T47D (cell line): ENCODE measurements at regions not wholly inside any gene's neighbourhood (a gene's known extent, or its start where the extent isn't known, plus 50 kb on each side); places are given as distances from the start of the nearest gene placed in this dataset.

Experiments
- DNase-seq, 2 experiments: peaks; one replicate each; pipeline versions ENCODE4 v3.0.0 to v3.0.0-alpha.2; 2011 to 2012; ENCODE audit warnings: low read depth in 1 of 2, low spot score in 1 of 2
- JUND ChIP-seq: IDR thresholded peaks from 2 replicates; pipeline ENCODE4 v1.6.1; 2012; ENCODE audit warnings: low read depth
- in situ Hi-C: cut with HindIII; loops from 2 replicates; pipeline ENCODE4 v1.10.0; 2016; ENCODE audit warnings: low sequenced_read_pairs, low pct_unique_long_range_greater_than_20kb

DNA sequence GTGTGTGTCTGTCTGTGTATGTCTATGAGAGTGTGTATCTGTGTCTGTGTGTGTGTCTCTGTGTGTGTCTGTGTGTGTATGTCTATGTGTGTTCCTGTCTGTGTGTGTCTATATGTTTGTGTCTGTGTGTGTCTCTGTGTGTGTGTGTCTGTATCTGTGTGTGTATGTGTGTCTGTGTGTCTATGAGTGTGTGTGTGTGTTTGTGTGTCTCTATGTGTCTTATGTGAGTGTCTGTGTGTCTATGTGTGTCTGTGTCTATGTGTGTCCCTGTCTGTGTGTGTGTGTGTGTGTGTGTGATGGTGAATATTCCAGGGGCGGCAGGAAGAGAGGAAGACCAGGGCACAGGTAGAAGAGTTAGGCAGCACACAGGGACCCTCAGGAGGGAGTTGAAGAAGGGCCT, 173.2 kb downstream of the MYCN start:
- no peak for DNase-seq
- no peak for TF ChIP-seq JUND
- in situ Hi-C loops = no loop called here

DNA sequence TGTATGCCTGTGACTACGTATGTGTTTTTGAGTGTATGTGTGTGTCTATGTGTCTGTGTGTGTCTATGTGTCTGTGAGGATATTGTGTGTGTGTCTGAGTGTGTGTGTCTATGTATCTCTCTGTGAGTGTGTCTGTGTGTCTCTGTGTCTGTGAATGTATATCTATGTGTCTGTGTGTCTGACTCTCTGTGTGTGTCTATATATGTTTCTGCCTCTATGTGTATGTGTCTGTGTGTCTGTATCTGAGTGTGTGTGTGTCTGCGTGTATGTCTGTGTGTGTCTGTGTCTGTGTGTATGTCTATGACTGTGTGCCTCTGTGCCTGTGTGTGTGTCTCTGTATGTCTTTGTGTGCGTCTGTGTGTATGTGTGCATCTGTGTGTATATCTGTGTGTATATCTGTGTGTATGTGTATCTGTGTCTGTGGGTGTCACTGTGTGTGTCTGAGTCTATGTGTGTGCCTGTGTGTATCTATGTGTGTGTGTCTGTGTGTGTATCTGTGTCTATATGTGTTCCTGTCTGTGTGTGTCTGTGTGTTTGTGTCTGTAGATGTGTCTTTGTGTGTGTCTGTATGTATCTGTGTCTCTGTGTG, 172.7 kb downstream of the MYCN start:
- in situ Hi-C loops = no loop called here
- DNase-seq = no peak
- TF ChIP-seq JUND = no peak

DNA sequence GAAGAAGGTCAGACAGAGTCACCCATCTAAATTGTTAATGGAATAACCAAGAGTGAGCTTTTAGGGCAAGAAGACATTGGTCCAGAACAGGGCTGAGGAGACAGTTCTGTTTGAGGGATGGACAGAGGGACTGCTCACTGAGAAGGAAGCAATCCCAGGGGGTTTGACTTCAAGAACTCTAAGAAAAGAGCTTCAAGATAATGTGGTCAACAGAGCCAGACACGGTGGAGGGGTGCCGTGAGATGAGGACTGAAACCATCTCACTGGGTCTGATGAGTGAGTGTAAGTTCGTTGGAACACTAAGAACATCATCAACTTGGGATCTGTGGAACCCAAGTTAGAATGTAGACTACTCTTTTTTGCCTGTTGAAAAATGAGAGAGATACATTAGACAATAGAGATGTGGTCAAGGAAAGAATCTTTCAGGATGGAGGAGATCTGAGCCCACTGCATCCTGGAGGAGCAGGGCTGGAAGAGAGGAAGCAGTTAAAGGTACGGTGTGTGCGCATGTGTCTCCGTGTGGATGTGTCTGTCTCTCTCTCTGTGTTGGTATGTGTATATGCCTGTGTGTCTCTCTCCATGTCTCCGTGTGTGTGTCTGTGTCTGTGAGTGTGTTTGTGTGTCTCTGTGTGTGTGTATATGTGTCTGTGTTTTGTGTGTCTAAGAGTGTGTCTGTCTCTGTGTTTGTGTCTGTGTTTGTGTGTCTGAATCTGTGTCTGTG, 172.1 kb downstream of the MYCN start:
- in situ Hi-C loops = no loop called here
- TF ChIP-seq JUND = no peak
- no peak for DNase-seq

DNA sequence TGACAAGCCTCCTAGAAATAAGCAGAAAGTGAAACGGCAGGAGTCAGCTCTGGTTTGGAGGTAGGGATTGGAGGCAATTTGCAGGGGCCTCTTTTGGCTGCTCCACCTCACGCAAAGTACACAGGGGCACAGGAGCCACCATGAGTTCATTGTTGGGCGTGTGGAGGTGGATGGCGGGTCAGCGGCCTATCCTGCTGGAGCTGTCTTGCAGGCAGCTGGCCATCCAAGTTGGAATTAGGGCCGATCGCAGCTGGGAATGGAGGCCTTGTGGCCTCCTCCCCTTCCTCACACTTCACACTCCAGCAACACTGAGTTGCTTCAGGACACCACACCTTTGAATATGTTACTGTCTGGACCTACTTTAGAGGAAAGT, 171.5 kb downstream of the MYCN start:
- in situ Hi-C loops = no loop called here
- DNase-seq = no peak
- no peak for TF ChIP-seq JUND

DNA sequence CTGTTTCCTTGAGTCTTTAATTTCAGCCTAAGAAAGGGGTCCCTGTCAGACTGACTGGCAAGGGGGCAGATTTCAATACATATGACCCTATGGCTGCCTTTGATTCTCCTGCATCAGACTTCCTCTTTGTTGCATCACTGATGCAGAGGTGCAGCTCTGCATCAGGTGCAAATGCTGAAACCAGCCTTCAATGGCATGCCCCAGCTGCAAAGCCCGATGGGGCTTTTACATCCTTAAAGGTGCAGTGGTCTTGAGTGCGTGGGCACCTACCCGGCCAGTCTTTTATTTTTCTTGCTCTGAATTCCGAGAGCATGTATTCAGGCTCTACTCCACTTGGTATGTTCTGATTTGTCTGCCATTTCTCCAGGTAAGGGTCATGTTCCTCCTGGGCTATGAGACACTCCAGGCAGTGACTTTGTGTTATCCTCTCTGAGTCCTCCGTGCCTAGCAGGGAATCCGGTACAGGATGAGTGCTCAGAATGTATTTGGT, 169.5 kb downstream of the MYCN start:
- no peak for DNase-seq
- TF ChIP-seq JUND = no peak
- in situ Hi-C loops = no loop called here

DNA sequence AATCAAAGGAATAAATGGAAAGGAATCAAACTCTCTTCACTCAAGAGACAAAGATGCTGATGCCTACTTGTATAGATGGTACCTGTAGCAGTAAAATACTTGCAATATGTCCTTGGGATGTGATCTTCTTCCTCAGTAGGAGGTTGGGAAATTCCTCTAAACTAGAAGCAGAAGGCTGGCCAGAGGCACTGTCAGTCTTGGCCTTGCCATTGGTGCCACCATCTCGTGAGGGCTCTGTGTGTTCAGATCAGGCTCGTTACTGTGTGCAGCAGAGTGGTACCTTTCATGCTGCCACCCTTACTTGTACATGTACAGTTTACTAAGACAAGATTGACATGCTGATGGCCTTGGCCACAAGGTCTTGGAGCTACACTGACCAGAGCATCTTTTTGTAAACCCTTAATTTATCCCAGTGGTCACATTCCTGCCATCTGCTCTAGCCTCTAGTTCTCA, 169.0 kb downstream of the MYCN start:
- in situ Hi-C loops = no loop called here
- DNase-seq = no peak
- TF ChIP-seq JUND = no peak

DNA sequence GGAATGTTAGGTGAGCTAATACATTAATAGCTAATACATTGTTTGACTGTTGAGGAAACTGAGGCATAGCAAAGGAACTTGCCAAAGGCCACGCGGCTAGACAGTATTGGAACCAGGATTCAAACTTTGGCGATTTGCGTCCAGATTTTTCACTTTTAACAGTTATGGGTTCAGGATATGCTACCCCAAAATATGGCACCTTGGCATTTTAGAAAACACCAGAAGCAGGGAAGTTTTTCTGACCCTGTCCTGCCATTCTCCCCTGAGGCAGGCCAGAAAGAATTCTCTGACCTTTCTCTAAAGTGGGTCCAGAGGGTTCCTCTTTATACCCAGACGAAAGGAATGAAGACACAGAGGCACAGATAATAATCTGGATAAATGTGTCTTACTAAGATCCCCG, 166.9 kb downstream of the MYCN start:
- no peak for DNase-seq
- no peak for TF ChIP-seq JUND
- in situ Hi-C loops = no loop called here

DNA sequence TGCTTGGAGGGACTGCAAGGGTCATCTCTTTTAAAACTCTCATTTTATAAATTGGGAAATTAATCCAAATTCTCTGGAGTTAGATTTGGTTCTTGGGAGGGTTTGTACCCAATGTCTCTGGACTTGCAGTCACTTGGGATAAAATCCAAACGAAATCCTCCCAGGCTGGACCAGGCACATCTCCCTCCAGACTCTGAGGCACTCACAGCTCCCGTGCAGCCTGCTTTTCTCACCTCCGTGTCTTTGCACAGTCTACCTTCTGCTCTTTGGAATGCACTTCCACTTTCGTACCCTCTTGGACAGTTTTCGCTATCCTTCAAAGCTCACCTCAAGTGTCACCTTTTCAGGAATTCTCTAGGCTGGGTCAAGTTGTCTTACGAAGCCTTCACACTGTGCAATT, 166.3 kb downstream of the MYCN start:
- DNase-seq = peak in 1 of 2 experiments; percentile 17
- in situ Hi-C loops = no loop called here
- no peak for TF ChIP-seq JUND

DNA sequence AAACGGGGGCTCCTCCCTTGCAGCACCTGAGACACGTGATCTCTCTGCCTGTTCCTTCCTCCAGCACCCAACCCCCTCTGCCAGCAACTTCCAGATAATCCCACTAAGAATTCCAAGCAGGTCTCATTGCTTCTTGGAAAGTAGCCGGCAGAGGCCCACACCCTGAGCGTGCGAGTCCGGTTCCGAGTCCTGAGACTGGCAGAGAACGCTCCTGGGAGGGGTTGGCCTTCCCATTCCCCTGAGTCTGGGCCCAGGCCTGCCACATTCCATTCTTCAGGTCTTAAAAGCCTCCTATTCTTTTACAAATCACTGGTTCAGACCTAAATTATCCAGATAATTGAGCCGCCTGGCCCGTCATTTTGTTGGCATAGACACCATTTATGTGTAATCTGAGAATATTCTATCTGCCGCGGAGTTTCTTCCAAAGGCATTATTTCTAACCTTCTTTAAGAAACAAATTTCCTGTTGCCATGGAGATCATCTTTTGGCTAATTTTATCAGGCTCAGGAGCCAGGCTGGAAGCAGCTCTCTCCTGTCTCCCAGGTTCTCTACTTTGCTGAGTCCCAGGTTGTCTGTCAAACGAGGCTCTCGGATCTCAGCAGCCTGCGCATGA, 165.4 kb downstream of the MYCN start:
- TF ChIP-seq JUND = no peak
- DNase-seq = no peak
- in situ Hi-C loops = no loop called here

DNA sequence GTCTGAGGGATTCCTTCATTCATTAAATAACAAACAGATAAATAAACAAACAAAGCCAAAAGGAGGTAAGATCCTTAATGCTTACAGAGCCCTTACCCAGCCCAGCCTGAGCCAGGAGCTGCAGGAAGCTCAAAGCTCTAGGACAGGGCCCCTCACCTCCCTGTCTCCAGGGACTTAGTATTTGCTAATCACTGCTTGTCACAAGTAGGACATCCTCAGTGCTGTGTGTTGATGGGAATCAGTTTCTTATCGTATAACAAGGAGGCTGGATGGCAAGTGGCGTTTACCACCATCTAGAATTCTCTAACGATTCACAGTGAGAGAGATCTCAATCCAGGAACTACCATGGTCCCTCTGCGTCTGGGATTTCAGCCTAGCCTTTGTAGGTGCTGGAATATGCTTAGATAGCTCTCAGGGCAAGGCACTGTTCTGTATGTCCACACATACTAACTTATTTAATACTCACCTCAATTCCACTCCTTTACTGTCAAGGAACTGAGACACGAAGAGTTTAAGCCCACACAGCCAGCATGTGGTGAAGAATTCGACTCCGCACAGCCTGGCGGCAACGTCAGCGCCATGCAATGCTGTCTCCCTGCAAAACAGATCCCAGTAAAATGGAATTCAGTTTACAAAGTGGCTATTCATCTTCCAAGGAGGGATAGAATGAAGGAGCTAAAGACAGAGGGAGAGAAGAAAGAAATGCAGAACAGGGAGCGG, 164.8 kb downstream of the MYCN start:
- TF ChIP-seq JUND = no peak
- no peak for DNase-seq
- in situ Hi-C loops = no loop called here

DNA sequence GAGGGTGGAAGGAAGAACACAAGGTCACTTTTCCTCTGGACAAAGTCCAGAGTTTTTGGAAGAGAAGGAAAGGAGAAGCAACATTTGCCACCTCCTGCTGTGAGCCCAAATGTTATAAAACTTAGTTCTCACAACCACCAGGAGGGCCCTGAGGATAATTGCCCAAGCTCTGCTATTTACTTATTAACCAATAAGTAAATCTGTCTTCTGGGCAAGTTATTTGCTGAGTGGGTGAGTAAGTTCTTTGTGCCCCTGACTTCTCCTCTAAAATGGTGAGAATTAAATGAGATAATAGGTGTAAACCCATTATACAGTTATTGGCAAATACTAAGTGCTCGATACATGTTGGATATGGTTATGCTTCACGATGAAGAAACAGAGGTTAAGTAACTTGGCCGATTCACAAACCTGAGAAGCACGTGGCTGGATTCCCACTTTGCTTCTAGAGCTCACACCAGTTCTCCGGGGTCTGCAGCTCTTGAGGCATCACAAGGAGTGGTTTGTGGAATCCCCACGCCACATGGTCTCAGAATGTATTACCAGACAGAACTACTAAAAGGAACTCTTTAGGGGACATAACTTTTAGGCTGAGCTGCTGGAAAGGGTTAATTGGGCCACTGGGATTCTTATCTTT, 164.1 kb downstream of the MYCN start:
- peak in 1 of 2 experiments; percentile 71 for DNase-seq
- in situ Hi-C loops = no loop called here
- no peak for TF ChIP-seq JUND

DNA sequence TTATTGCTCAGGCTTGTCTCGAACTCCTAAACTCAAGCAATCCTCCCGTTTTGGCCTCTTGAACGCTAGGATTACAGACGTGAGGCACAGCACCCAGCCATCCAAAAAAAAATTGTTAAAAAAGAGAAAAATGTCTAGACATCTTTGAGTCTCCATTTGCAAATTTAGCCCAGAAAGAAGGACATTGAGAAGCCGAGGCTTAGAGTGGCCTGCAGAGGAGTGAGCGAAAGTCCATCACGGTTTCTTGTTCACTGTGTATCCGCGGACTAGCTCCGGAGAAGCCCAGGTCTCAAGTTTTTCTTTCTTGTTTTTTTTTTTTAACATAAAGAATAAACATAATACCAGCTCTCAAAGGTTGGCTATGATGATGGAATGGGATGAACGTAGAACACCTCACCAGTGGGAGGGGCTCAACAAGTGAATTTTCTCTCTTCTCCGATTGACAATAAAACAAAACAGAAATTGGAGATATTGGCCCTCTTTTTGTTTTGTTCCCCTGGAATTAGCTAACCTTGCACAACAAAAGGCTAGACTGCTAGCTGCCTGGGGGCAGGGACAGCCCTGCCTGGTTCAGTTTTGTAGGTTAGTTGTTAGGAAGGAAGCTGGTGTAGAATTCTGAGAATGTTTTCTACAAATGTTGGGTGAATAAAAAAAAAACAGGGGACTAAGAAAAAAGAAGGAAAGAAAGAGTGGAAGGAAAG, 163.4 kb downstream of the MYCN start:
- in situ Hi-C loops = no loop called here
- DNase-seq = no peak
- TF ChIP-seq JUND = no peak
